Endothelial cell of hepatic sinusoid (primary cell): ENCODE measurements at regions not wholly inside any gene's neighbourhood (a gene's known extent, or its start where the extent isn't known, plus 50 kb on each side); places are given as distances from the start of the nearest gene placed in this dataset.

Source experiments
- in situ Hi-C: cut with HindIII; loops from 2 replicates; pipeline ENCODE4 v1.10.0; 2017; ENCODE audit warnings: low sequenced_read_pairs

DNA sequence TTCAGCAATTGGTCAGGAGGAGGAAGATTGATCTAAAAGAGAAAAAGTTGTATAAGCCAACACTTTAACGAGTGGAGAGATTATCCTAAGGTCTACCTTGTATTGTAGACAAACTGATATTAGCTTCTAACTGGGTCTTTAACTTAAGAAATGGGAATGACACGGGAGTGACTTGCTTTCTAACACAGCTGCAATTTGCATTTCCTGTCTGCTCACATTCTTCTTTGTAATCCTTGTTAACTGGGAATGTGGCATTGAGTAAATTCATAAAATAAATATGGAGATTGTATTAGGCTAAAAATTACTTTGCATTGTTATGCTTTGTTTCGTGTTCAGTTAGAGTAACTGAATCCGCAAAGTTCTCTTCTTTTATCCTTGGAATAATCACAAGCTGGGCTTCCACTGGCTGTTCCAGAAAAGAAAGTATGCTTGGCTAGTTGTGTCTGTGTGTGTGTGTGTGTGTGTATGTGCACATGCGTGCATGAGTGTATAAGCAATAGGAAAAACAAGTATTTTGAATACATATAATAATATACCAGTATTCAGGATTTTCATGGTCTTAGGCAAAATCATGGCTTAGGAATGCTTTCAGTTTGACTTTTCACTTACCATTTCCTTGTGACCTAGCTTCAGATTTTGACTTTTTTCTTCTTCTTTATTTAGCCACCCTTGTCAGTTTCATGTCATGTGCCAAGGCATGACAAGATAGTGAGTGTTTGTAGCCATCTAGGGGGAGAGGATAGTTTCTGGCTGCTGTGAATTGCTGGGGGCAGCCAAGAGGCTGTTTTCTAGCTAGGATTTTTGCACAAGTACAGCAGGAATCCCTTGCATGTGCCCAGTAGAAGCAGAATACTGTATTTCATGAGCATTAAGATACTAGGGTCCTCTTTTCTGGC is 54.5 kb upstream of the FZD8 start:
- in situ Hi-C loops = no loop called here

DNA sequence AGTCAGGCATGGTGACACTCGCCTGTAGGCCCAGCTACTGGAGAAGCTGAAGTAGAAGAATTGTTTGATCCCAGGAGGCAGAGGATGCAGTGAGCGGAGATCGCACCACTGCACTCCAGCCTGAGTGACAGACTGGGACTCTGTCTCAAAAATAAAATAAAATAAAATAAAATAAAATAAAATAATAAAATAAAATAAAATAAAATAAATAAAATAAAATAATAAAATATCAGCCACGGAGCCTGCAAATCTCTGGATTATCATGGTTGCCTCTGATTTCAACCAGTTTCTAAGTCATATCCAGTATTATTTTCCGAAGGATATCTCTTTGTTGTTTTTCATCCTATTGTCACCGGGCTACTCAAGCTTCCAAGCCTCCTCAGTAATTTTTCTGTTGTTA is 51.7 kb upstream of the FZD8 start:
- in situ Hi-C loops = no loop called here
